Right cardiac atrium (tissue), 5 donors: ENCODE measurements at regions not wholly inside any gene's neighbourhood (a gene's known extent, or its start where the extent isn't known, plus 50 kb on each side); places are given as distances from the start of the nearest gene placed in this dataset.
"Not testable (repeated sequence)": the region's sequence is repeated elsewhere in the genome, so short reads cannot be mapped to it uniquely, and the experiment has no call there.

Experiments used
- ATAC-seq, 2 donors: fragments of 200-7000 bp; cut with Tn5 transposase; one replicate each; pipeline versions ENCODE4 v1.8.0 to v1.9.1; 2020; ENCODE audit warnings: moderate library complexity in 2 of 2, mild to moderate bottlenecking in 1 of 2
- DNase-seq, 3 donors: peaks; one replicate each; pipeline ENCODE4 v3.0.0-alpha.2; 2020
- H3K27ac ChIP-seq: one replicate; pipeline ENCODE4 v1.5.1; 2013; ENCODE audit warnings: mild to moderate bottlenecking, low read length, control low read depth, moderate library complexity
- H3K27me3 ChIP-seq: one replicate; pipeline ENCODE4 v1.6.1; 2013; ENCODE audit not compliant: control insufficient read depth, insufficient read depth
- H3K4me1 ChIP-seq: one replicate; pipeline ENCODE4 v1.6.1; 2013; ENCODE audit warnings: low read length; ENCODE audit not compliant: control insufficient read depth, insufficient read depth
- H3K4me3 ChIP-seq: one replicate; pipeline ENCODE4 v1.5.1; 2013; ENCODE audit warnings: low read length, control low read depth
- H3K9me3 ChIP-seq: one replicate; pipeline ENCODE4 v1.6.1; 2013; ENCODE audit warnings: low read length; ENCODE audit not compliant: control insufficient read depth
- WGBS: extraction: QIAGEN DNeasy Blood & Tissue Kit; methylation state at CpG from one replicate; pipeline ENCODE4 v1.1.7; 2013; 5-methylcytosine and 5-hydroxymethylcytosine counted together
- intact Hi-C, 4 donors: fragments of 100-400 bp; cut with DNase I; formaldehyde crosslinking; loops; one replicate each; pipeline versions ENCODE4 v1.11.0 to v1.14.0; 2022 to 2023
- donor health status: healthy with polysubstance abuse.
- donor health status: DM: no; HTN: yes; CAD: no.
- donor health status: DM: no; HTN: no; CAD: no.
- donor health status: DM: no; HTN: yes; CAD: no; lungs with severe emphysema.
- donor health status: DM: yes; HTN: yes; CAD: no.

DNA sequence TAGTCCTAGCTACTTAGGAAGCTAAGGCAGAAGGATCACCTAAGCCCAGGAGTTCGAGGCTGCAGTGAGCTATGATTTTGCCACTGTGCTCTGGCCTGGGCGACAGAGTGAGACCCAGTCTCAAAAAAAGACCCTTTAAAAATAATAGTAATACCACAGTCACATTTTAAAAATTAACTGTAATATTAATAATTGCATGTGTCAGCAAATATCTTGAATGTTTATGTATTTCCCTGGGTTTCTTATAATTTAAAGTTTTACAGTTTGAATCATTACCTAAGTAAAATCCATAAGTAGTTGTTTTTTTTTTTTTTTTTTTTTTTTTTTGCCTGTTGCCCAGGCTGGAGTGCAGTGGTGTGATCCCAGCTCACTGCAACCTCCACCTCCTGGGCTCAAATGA is 69.2 kb downstream of the LYZL2 start:
- Histone ChIP-seq H3K9me3 (no peaks in the 10 kb centered on the region), H3K27me3 (no peaks in the 10 kb centered on the region), H3K4me1 (peaks cover 1% of the 10 kb centered on the region), H3K27ac (no peak overlapping the region), H3K4me3 (no peak overlapping the region)
- no peak for ATAC-seq
- WGBS: 96% methylated on average over 2 of the region's 2 CpGs
- DNase-seq: no peak
- intact Hi-C loops: no loop called here

DNA sequence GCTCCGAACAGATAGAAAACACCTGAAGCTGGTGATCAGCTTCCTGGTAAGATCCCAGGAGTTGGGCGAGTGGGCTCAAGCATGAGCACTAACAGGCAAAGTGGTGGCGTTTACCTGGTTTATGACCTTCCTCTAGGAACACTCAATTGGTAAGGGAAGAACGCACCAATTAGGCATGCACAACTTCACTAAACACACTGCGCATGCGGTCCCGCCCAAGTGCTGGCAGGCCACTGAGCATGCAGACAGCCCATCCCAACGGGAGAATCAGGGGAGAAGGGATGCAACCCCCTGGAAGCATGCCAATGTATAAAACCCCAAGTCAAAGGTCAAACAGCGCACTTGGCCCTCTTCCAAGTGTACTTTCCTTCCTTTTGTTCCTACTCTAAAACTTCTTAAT is 70.4 kb downstream of the LYZL2 start:
- no peaks in the 10 kb centered on the region for H3K9me3 ChIP-seq
- H3K27me3 ChIP-seq: no peaks in the 10 kb centered on the region
- no peak overlapping the region for H3K27ac ChIP-seq
- DNase-seq (no peak), ATAC-seq (no peak)
- peaks cover 1% of the 10 kb centered on the region for H3K4me1 ChIP-seq
- WGBS: 73% methylated on average over 9 of the region's 9 CpGs
- H3K4me3 ChIP-seq: no peak overlapping the region
- intact Hi-C loops: no loop called here

DNA sequence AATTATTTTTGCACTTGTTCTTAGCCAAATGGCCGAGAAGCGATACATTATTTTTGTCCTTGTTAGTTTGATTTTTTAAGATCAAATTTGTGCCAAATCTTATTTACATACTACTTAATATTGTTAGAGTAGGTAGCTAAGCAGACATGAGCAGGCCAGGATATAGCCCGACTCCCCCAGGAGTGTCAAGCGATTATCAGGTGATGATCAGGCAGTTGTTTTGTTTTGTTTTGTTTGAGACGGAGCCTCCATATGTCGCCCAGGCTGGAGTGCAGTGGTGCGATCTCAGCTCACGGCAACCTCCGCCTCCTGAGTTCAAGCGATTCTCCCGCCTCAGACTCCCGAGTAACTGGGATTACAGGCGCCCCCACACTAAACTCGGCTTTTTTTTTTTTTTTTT is 71.1 kb downstream of the LYZL2 start:
- Histone ChIP-seq H3K4me3 (no peak overlapping the region), H3K9me3 (no peaks in the 10 kb centered on the region), H3K27me3 (no peaks in the 10 kb centered on the region), H3K4me1 (peaks cover 1% of the 10 kb centered on the region), H3K27ac (no peak overlapping the region)
- no peak for ATAC-seq
- intact Hi-C loops: no loop called here
- DNase-seq: no peak
- 80% methylated on average over 14 of the region's 14 CpGs for WGBS

DNA sequence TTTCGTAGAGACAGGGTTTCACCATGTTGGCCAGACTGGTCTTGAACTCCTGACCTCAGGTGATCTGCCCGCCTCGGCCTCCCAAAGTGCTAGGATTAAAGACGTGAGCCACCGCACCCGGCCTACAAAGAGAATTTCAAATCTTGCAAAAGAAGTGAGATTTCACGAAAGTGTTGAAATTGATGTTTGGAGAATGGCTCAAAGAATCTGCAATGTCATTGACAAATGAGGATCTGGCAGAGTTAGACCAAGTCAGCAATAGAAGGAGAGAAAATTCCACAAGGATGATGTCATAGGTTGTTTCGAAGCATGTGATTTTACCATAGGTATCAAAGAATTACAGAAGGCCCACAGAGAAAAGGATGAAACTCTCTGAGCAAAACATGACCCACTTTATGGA is 71.7 kb downstream of the LYZL2 start:
- Histone ChIP-seq H3K9me3 (no peaks in the 10 kb centered on the region), H3K27ac (no peak overlapping the region), H3K4me3 (no peak overlapping the region), H3K4me1 (peaks cover 1% of the 10 kb centered on the region), H3K27me3 (no peaks in the 10 kb centered on the region)
- ATAC-seq (no peak), DNase-seq (no peak)
- 56% methylated on average over 8 of the region's 8 CpGs for WGBS
- intact Hi-C loops: no loop called here

DNA sequence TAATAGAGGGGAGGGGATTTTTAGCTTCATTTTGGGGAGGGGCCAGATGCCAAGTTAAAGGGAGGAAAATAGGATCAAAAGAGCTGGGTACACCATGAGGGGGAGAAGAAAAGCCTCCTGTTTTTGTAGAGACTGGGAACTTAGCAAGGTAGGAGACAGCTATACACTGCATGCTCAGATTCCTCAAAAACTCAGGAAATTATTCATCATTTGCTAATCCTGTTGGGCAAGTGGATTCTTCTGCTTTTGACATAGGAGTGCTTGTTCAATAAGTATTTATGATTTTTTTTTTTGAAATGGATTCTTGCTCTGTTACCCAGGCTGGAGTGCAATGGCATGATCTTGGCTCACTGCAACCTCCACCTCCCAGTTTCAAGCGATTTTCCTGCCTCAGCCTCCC is 73.4 kb downstream of the LYZL2 start:
- Histone ChIP-seq H3K9me3 (no peaks in the 10 kb centered on the region), H3K4me3 (no peak overlapping the region), H3K27ac (peak overlapping the region; percentile 26), H3K4me1 (peaks cover 1% of the 10 kb centered on the region), H3K27me3 (no peaks in the 10 kb centered on the region)
- 94% methylated on average over 1 of the region's 1 CpG for WGBS
- DNase-seq: no peak
- no peak for ATAC-seq
- intact Hi-C loops: no loop called here

DNA sequence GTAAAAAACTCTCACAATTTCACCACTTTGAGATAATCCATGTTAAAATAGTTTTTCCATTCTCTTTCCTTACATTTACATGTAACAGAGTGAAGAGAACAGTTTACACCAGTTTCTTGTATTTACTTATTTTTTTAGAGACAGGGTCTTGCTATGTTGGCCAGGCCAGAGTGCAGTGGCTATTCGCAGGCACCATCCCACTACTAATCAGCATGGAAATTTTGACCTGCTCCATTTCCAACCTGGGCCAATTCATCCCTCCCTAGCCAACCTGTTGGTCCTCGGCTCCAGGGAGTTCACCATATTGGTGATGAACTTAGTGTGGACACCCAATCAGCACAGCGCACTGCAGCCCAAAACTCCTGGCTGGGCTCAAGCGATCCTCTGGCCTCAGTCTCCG is 74.1 kb downstream of the LYZL2 start:
- Histone ChIP-seq H3K4me3 (no peak overlapping the region), H3K4me1 (peaks cover 1% of the 10 kb centered on the region), H3K27me3 (no peaks in the 10 kb centered on the region), H3K9me3 (no peaks in the 10 kb centered on the region), H3K27ac (peak overlapping the region; percentile 26)
- DNase-seq (no peak), ATAC-seq (no peak)
- intact Hi-C loops: no loop called here
- 96% methylated on average over 5 of the region's 5 CpGs for WGBS

DNA sequence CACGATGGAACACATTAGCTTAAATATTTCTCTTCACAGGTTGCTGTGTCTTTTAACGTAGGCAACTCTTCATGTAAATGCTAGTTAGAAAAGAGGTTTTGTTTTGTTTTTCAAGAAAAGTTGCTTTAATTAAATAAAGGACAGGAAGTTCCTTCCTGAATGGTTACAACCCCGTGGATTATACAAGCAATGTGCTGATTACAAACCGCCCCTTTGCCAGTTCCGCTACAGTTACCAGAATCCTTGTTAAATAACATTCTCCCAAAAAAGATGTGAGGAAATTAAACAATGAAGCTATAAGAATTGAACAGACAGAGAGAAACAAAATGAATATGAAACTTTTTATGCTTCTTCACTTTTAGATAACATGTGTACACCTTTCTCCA is 75.1 kb downstream of the LYZL2 start:
- H3K27me3 ChIP-seq: no peaks in the 10 kb centered on the region
- peaks cover 1% of the 10 kb centered on the region for H3K4me1 ChIP-seq
- 39% methylated on average over 5 of the region's 5 CpGs for WGBS
- intact Hi-C loops: no loop called here
- DNase-seq (no peak), ATAC-seq (peak; percentile 51 to 64)
- H3K27ac ChIP-seq: peak overlapping the region; percentile 87
- H3K9me3 ChIP-seq: no peaks in the 10 kb centered on the region
- H3K4me3 ChIP-seq: peak overlapping the region; percentile 30

DNA sequence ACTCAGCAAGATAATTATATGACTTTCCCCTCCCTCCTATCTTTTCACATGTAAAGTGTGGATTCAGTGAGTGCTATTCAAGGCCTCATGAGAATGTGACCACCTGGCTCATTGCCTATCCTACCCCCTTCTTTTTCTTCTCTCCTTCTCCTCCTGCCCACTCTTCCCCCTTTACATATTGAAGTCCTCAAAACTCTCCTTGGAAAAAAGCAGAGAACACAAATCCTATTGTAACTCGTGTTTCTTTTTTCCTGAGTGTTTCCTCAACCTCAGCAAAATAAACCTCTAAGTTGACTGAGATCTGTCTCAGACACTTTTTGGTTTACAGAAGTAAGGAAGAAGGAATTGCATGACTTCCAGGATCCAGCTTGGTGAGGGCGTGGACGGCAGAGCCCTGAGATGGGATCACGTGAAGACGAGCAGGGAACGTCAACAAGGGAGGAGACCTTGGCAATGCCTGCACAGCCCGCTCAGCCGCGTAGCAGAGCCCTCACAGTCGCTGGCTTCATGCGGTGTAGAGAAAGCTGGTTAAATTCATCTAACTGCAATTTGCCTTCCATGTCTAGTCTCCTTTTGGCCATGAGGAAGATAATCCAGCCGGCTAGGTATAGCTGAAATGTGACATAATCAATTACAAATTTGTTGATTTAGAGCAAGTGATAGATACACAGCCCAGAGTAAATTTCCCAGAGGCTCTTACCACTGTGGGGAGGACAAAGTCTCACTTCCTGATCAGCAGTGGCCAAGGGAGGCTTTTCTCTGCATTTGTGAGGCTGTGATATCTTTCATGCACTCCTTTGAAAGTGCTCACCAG is 75.7 kb downstream of the LYZL2 start:
- Histone ChIP-seq H3K4me3 (peak overlapping the region; percentile 30), H3K4me1 (peaks cover 1% of the 10 kb centered on the region), H3K27me3 (no peaks in the 10 kb centered on the region), H3K27ac (peak overlapping the region; percentile 87), H3K9me3 (no peaks in the 10 kb centered on the region)
- intact Hi-C loops: no loop called here
- ATAC-seq (peak; percentile 97 to 98), DNase-seq (peak; percentile 82 to 93 (median 90))
- WGBS: 19% methylated on average over 12 of the region's 12 CpGs

DNA sequence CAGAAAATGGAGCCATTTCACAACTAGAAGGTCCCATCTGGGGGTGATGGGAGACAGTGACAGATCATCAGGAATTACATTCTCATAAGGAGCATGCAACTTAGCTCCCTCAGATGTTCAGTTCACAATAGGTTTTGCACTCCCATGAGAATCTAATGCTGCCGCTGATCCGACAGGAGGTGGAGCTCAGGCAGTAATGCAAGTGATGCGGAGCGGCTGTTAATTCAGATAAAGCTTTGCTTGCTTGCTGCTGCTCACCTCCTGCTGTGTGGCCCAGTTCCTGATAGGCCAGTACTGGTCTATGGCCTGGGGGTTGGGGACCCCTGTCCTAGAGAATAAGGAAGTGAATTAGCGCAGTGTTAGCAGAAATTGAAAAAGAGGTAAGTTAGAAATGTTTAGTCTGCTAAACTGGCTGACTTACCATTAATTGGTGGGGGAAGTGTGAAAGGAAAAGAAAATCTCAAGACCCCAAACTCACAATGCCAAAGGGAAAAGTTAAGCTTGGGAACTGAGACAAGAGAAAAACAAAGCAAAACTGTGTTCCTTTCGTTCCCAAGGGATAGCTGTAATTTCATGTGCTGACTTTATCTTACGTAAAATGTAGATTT is 76.4 kb downstream of the LYZL2 start:
- intact Hi-C loops: no loop called here
- no peaks in the 10 kb centered on the region for H3K9me3 ChIP-seq
- peak; percentile 20 to 42 for ATAC-seq

DNA sequence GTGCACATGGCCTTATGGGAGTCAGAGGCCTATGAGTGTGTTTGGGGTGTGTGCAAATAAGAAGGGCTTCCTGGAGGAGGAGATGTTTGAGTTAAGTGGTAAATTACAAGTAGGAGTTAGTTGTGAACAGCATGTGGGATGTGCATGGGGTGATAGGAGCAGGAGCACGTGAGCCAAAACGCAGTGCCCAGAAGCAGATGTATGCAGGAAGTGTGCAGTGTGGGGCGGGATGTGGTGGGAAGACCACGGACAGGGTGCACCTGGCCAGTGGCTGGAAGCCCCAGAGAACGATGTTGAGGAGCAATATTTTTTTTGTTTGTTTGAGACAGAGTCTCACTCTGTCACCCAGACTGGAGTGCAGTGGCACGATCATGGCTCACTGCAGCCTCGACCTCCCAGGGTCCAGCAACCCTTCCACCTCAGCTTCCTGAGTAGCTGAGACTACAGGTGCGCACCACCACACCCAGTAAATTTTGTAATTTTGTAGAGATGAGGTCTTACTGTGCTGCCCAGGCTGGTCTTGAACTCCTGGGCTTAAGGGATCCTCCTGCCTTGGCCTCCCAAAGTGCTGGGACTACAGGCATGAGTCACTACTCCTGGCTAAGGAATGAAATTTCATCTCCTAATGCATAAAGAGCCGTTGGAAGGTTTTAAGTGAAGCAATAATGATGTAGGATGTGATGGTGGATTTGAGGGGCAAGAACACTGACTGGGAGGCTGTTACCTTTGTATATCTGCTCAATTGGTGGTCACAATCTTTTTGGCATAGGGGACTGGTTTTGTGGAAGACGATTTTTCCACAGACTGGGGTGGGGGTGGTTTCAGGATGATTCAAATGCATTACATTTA is 78.4 kb downstream of the LYZL2 start:
- Histone ChIP-seq H3K9me3 (no peaks in the 10 kb centered on the region), H3K27me3 (no peaks in the 10 kb centered on the region), H3K4me1 (peaks cover 1% of the 10 kb centered on the region), H3K27ac (no peak overlapping the region), H3K4me3 (no peak overlapping the region)
- intact Hi-C loops: no loop called here
- DNase-seq (no peak), ATAC-seq (no peak)
- WGBS: 78% methylated on average over 10 of the region's 10 CpGs

More for the DNA sequence above, 76.4 kb downstream of the LYZL2 start:
- peak overlapping the region; percentile 64 for H3K27ac ChIP-seq
- H3K4me3 ChIP-seq: no peak overlapping the region
- 53% methylated on average over 7 of the region's 7 CpGs for WGBS
- no peaks in the 10 kb centered on the region for H3K27me3 ChIP-seq
- peak in 1 of 3 donors; percentile 69 for DNase-seq
- peaks cover 1% of the 10 kb centered on the region for H3K4me1 ChIP-seq

DNA sequence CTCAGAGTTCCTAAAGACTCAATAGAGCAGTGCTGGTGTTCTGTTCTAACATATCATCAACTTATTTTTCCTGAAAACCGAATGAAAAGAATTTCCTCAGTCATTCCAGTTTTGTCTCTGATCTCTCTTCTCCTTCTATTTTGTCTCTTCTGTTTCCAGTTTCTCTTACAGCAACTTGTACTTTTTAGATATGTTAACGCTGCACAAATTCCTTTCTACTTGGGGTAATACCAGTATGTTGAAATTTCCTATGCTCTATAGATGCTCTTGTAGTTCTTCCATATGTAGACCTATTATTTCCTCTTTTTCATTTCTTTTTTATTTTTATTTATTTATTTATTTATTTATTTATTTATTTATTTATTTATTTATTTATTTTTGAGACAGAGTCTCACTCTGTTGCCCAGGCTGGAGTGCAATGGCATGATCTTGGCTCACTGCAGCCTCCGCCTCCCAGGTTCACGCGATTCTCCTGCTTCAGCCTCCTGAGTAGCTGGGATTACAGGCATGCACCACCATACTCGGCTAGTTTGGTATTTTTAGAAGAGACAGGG is 80.3 kb downstream of the LYZL2 start:
- H3K27ac ChIP-seq, DNase-seq, H3K4me1 ChIP-seq, intact Hi-C loops, ATAC-seq, H3K27me3 ChIP-seq, H3K4me3 ChIP-seq, H3K9me3 ChIP-seq: not testable (repeated sequence)
- 83% methylated on average over 6 of the region's 6 CpGs for WGBS
